Liver (tissue), 3 donors: ENCODE measurements at regions not wholly inside any gene's neighbourhood (a gene's known extent, or its start where the extent isn't known, plus 50 kb on each side); places are given as distances from the start of the nearest gene placed in this dataset.

Source experiments
- ATF3 ChIP-seq: IDR thresholded peaks from 2 replicates; pipeline ENCODE4 v1.6.1; 2016; ENCODE audit warnings: antibody characterized with exemption
- EGR1 ChIP-seq, 2 donors: IDR thresholded peaks; 2 replicates each; pipeline ENCODE4 v1.6.1; 2016 to 2018; ENCODE audit warnings: antibody characterized with exemption in 2 of 2, low read depth in 2 of 2
- FOXA1 ChIP-seq: IDR thresholded peaks from 2 replicates; pipeline ENCODE4 v1.6.1; 2016; ENCODE audit warnings: antibody characterized with exemption
- GABPA ChIP-seq, 2 donors: IDR thresholded peaks in 1 of 2; conservative IDR thresholded peaks in 1 of 2; 2 replicates each; pipeline ENCODE4 v1.6.1; 2016; ENCODE audit warnings: antibody characterized with exemption in 2 of 2, mild to moderate bottlenecking in 1 of 2, moderate library complexity in 1 of 2
- HNF4A ChIP-seq, 2 donors: conservative IDR thresholded peaks; 2 replicates each; pipeline ENCODE4 v1.6.1; 2016; ENCODE audit warnings: antibody characterized with exemption in 2 of 2, mild to moderate bottlenecking in 2 of 2
- JUND ChIP-seq, 2 donors: IDR thresholded peaks; 2 replicates each; pipeline ENCODE4 v1.6.1; 2016; ENCODE audit warnings: antibody characterized with exemption in 2 of 2
- MAX ChIP-seq: IDR thresholded peaks from 2 replicates; pipeline ENCODE4 v1.6.1; 2016; ENCODE audit warnings: antibody characterized with exemption
- RAD21 ChIP-seq, 2 donors: IDR thresholded peaks; 2 replicates each; pipeline ENCODE4 v1.6.1; 2016; ENCODE audit warnings: antibody characterized with exemption in 2 of 2, mild to moderate bottlenecking in 2 of 2
- SP1 ChIP-seq: IDR thresholded peaks from 2 replicates; pipeline ENCODE4 v1.6.1; 2018; ENCODE audit warnings: antibody characterized with exemption, mild to moderate bottlenecking
- TAF1 ChIP-seq: conservative IDR thresholded peaks from 2 replicates; pipeline ENCODE4 v1.6.1; 2016; ENCODE audit warnings: antibody characterized with exemption, mild to moderate bottlenecking
- YY1 ChIP-seq: IDR thresholded peaks from 2 replicates; pipeline ENCODE4 v1.6.1; 2016; ENCODE audit warnings: antibody characterized with exemption, mild to moderate bottlenecking
- TF ChIP-seq, protein P1 (sequence below): fragments of 150-350 bp; IDR thresholded peaks from 2 replicates; pipeline ENCODE4 v1.5.1; 2017; ENCODE audit warnings: improper control_type of control experiment, low read depth, low read length; ENCODE audit not compliant: missing input control
- TF ChIP-seq, protein P2 (sequence below): IDR thresholded peaks from 2 replicates; pipeline ENCODE4 v1.6.1; 2016; ENCODE audit warnings: antibody characterized with exemption, mild to moderate bottlenecking
- TF ChIP-seq, protein P3 (sequence below): IDR thresholded peaks from 2 replicates; pipeline ENCODE4 v1.6.1; 2016; ENCODE audit warnings: antibody characterized with exemption
- donor health status: healthy.
- donor health status: healthy.

- TF ChIP-seq, protein P1, sequence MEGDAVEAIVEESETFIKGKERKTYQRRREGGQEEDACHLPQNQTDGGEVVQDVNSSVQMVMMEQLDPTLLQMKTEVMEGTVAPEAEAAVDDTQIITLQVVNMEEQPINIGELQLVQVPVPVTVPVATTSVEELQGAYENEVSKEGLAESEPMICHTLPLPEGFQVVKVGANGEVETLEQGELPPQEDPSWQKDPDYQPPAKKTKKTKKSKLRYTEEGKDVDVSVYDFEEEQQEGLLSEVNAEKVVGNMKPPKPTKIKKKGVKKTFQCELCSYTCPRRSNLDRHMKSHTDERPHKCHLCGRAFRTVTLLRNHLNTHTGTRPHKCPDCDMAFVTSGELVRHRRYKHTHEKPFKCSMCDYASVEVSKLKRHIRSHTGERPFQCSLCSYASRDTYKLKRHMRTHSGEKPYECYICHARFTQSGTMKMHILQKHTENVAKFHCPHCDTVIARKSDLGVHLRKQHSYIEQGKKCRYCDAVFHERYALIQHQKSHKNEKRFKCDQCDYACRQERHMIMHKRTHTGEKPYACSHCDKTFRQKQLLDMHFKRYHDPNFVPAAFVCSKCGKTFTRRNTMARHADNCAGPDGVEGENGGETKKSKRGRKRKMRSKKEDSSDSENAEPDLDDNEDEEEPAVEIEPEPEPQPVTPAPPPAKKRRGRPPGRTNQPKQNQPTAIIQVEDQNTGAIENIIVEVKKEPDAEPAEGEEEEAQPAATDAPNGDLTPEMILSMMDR: no peak
- TF ChIP-seq ATF3 (no peak), JUND (IDR thresholded peaks at IDR 0.05) (no peak), YY1 (no peak), EGR1 (IDR thresholded peaks at IDR 0.05; ENCODE audit: low read depth in 2 of 2) (no peak), FOXA1 (no peak), SP1 (no peak), HNF4A (conservative IDR thresholded peaks at IDR 0.05) (no peak), RAD21 (IDR thresholded peaks at IDR 0.05) (no peak), TAF1 (no peak), GABPA (IDR thresholded peaks at IDR 0.05 in 1 of 2, conservative IDR thresholded peaks at IDR 0.05 in 1 of 2) (no peak), MAX (no peak)
- TF ChIP-seq, protein P2, sequence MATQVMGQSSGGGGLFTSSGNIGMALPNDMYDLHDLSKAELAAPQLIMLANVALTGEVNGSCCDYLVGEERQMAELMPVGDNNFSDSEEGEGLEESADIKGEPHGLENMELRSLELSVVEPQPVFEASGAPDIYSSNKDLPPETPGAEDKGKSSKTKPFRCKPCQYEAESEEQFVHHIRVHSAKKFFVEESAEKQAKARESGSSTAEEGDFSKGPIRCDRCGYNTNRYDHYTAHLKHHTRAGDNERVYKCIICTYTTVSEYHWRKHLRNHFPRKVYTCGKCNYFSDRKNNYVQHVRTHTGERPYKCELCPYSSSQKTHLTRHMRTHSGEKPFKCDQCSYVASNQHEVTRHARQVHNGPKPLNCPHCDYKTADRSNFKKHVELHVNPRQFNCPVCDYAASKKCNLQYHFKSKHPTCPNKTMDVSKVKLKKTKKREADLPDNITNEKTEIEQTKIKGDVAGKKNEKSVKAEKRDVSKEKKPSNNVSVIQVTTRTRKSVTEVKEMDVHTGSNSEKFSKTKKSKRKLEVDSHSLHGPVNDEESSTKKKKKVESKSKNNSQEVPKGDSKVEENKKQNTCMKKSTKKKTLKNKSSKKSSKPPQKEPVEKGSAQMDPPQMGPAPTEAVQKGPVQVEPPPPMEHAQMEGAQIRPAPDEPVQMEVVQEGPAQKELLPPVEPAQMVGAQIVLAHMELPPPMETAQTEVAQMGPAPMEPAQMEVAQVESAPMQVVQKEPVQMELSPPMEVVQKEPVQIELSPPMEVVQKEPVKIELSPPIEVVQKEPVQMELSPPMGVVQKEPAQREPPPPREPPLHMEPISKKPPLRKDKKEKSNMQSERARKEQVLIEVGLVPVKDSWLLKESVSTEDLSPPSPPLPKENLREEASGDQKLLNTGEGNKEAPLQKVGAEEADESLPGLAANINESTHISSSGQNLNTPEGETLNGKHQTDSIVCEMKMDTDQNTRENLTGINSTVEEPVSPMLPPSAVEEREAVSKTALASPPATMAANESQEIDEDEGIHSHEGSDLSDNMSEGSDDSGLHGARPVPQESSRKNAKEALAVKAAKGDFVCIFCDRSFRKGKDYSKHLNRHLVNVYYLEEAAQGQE: no peak
- TF ChIP-seq, protein P3, sequence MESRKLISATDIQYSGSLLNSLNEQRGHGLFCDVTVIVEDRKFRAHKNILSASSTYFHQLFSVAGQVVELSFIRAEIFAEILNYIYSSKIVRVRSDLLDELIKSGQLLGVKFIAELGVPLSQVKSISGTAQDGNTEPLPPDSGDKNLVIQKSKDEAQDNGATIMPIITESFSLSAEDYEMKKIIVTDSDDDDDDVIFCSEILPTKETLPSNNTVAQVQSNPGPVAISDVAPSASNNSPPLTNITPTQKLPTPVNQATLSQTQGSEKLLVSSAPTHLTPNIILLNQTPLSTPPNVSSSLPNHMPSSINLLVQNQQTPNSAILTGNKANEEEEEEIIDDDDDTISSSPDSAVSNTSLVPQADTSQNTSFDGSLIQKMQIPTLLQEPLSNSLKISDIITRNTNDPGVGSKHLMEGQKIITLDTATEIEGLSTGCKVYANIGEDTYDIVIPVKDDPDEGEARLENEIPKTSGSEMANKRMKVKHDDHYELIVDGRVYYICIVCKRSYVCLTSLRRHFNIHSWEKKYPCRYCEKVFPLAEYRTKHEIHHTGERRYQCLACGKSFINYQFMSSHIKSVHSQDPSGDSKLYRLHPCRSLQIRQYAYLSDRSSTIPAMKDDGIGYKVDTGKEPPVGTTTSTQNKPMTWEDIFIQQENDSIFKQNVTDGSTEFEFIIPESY: no peak
Measured at GRCh38 chr4:66544281-66544680, 874.0 kb upstream of the EPHA5 start.
